Lung (tissue), 11 donors: ENCODE measurements at regions not wholly inside any gene's neighbourhood (a gene's known extent, or its start where the extent isn't known, plus 50 kb on each side); places are given as distances from the start of the nearest gene placed in this dataset.

Source experiments
- ATAC-seq: fragments of 200-7000 bp; cut with Tn5 transposase; one replicate; pipeline ENCODE4 v1.9.1; 2020; ENCODE audit warnings: moderate number of reproducible peaks; ENCODE audit not compliant: insufficient read depth, low FRiP score
- DNase-seq, 3 donors: peaks; one replicate each; pipeline ENCODE4 v3.0.0-alpha.2; 2013 to 2017
- H3K27ac ChIP-seq, 2 donors: one replicate each; pipeline ENCODE4 v1.5.1; 2013; ENCODE audit warnings: mild to moderate bottlenecking in 2 of 2, moderate library complexity in 2 of 2, control low read depth in 1 of 2, inconsistent platforms in 1 of 2, low read depth in 1 of 2, low read length in 1 of 2
- H3K27me3 ChIP-seq, 3 donors: one replicate each; pipeline ENCODE4 v1.5.1; 2013; ENCODE audit warnings: low read length in 2 of 3; ENCODE audit not compliant: control insufficient read depth in 3 of 3, insufficient read depth in 3 of 3
- H3K36me3 ChIP-seq, 4 donors: one replicate each; pipeline ENCODE4 v1.5.1; 2013; ENCODE audit warnings: low read length in 4 of 4, mild to moderate bottlenecking in 1 of 4, moderate library complexity in 1 of 4; ENCODE audit not compliant: control insufficient read depth in 4 of 4, insufficient read depth in 4 of 4
- H3K4me1 ChIP-seq, 5 donors: one replicate each; pipeline ENCODE4 v1.5.1; 2013; ENCODE audit warnings: low read length in 5 of 5, mild to moderate bottlenecking in 2 of 5, moderate library complexity in 1 of 5; ENCODE audit not compliant: control insufficient read depth in 5 of 5, insufficient read depth in 5 of 5
- H3K4me3 ChIP-seq: one replicate; pipeline ENCODE4 v1.5.1; 2013; ENCODE audit warnings: mild to moderate bottlenecking, control low read depth, moderate library complexity
- H3K9ac ChIP-seq, 2 donors: one replicate each; pipeline ENCODE4 v1.5.1; 2013; ENCODE audit warnings: low read length in 2 of 2, control low read depth in 1 of 2; ENCODE audit not compliant: insufficient read depth in 1 of 2
- H3K9me3 ChIP-seq, 4 donors: one replicate each; pipeline ENCODE4 v1.5.1; 2013; ENCODE audit warnings: low read length in 3 of 4, mild to moderate bottlenecking in 1 of 4, moderate library complexity in 1 of 4; ENCODE audit not compliant: control insufficient read depth in 4 of 4, insufficient read depth in 3 of 4
- CTCF ChIP-seq: IDR thresholded peaks from 2 replicates; pipeline ENCODE4 v1.5.1; 2012; ENCODE audit warnings: mild to moderate bottlenecking; ENCODE audit errors: control extremely low read depth, extremely low read depth
- WGBS, 2 donors: extraction: QIAGEN DNeasy Blood & Tissue Kit; methylation state at CpG; one replicate each; pipeline ENCODE4 v1.1.7; 2013; 5-methylcytosine and 5-hydroxymethylcytosine counted together
- donor health status: control.
- donor health status: control.
- donor health status: Bipolar disorder and iron deficiency.
- donor health status: healthy.
- donor health status: DM: yes; HTN: yes; CAD: no.

- no peaks in the 10 kb centered on the region for H3K4me1 ChIP-seq
- ATAC-seq (no peak), DNase-seq (no peak)
- no peak overlapping the region for H3K27ac ChIP-seq
- H3K4me3 ChIP-seq, result no peak overlapping the region
- no peaks in the 10 kb centered on the region for H3K9me3 ChIP-seq
- no peak overlapping the region for H3K9ac ChIP-seq
- no peaks in the 10 kb centered on the region for H3K27me3 ChIP-seq
- TF ChIP-seq CTCF, result no peak
- H3K36me3 ChIP-seq, result no peaks in the 10 kb centered on the region
Measured at GRCh38 chr10:85535926-85536325, 830.7 kb downstream of the GRID1 start.

GRCh38 chr10:85537561-85537960 is 829.0 kb downstream of the GRID1 start:
- DNase-seq, result no peak
- Histone ChIP-seq H3K4me3 (no peak overlapping the region), H3K27me3 (no peaks in the 10 kb centered on the region), H3K4me1 (no peaks in the 10 kb centered on the region), H3K27ac (no peak overlapping the region), H3K9me3 (no peaks in the 10 kb centered on the region), H3K9ac (no peak overlapping the region), H3K36me3 (no peaks in the 10 kb centered on the region)
- no peak for ATAC-seq
- TF ChIP-seq CTCF, result no peak

GRCh38 chr10:85538601-85539000 is 828.0 kb downstream of the GRID1 start:
- Histone ChIP-seq H3K9me3 (no peaks in the 10 kb centered on the region), H3K4me3 (no peak overlapping the region), H3K36me3 (no peaks in the 10 kb centered on the region), H3K27ac (no peak overlapping the region), H3K4me1 (no peaks in the 10 kb centered on the region), H3K27me3 (no peaks in the 10 kb centered on the region), H3K9ac (no peak overlapping the region)
- ATAC-seq, result no peak
- 66 to 75% methylated on average over 3 of the region's 3 CpGs for WGBS, 2 donors
- no peak for DNase-seq
- no peak for TF ChIP-seq CTCF

GRCh38 chr10:85542152-85542551 is 824.4 kb downstream of the GRID1 start:
- DNase-seq (no peak), ATAC-seq (no peak)
- WGBS, 2 donors, result 54 to 60% methylated on average over 6 of the region's 6 CpGs
- TF ChIP-seq CTCF, result no peak
- Histone ChIP-seq H3K4me3 (no peak overlapping the region), H3K27me3 (no peaks in the 10 kb centered on the region), H3K9ac (no peak overlapping the region), H3K4me1 (no peaks in the 10 kb centered on the region), H3K27ac (no peak overlapping the region), H3K36me3 (no peaks in the 10 kb centered on the region), H3K9me3 (no peaks in the 10 kb centered on the region)
